Sigmoid colon (tissue), 4 donors: ENCODE measurements at regions not wholly inside any gene's neighbourhood (a gene's known extent, or its start where the extent isn't known, plus 50 kb on each side); places are given as distances from the start of the nearest gene placed in this dataset.

Experiments
- EP300 ChIP-seq, 4 donors: sonication (generic); formaldehyde crosslinking; IDR thresholded peaks; one replicate each; pipeline ENCODE4 v1.6.1; 2017; ENCODE audit warnings: antibody characterized with exemption in 4 of 4
- POLR2AphosphoS5 ChIP-seq, 4 donors: sonication (generic); formaldehyde crosslinking; IDR thresholded peaks; one replicate each; pipeline ENCODE4 v1.6.1; 2017; ENCODE audit warnings: antibody characterized with exemption in 4 of 4
- TF ChIP-seq, protein P1 (sequence below), 4 experiments: fragments of 450-650 bp in 3 of 4; fragments of 200-600 bp in 1 of 4; IDR thresholded peaks; one replicate each; pipeline ENCODE4 v1.5.1; 2016 to 2019; ENCODE audit warnings: antibody characterized with exemption in 4 of 4, mild to moderate bottlenecking in 3 of 4, moderate library complexity in 2 of 4

DNA sequence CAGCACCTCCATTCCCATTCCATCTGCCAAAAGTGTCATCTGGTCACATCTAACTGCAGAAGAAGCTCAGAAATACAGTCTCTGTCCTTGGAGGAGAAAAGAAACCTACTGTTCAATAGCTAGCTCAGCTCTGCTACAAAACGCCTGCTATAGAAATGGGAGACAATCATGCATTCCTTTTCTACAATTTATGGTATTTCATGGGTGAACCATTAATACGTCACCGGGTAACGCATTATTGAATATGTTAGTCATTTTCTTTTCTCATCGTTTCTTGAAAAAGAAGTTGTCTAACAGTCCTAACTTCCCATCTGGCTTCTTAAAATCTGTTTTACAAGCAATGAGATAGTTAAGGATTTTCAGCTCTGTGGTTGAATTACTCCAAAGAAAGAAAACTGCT is 496.7 kb upstream of the RBFOX1 start:
- TF ChIP-seq, protein P1, sequence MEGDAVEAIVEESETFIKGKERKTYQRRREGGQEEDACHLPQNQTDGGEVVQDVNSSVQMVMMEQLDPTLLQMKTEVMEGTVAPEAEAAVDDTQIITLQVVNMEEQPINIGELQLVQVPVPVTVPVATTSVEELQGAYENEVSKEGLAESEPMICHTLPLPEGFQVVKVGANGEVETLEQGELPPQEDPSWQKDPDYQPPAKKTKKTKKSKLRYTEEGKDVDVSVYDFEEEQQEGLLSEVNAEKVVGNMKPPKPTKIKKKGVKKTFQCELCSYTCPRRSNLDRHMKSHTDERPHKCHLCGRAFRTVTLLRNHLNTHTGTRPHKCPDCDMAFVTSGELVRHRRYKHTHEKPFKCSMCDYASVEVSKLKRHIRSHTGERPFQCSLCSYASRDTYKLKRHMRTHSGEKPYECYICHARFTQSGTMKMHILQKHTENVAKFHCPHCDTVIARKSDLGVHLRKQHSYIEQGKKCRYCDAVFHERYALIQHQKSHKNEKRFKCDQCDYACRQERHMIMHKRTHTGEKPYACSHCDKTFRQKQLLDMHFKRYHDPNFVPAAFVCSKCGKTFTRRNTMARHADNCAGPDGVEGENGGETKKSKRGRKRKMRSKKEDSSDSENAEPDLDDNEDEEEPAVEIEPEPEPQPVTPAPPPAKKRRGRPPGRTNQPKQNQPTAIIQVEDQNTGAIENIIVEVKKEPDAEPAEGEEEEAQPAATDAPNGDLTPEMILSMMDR (IDR thresholded peaks at IDR 0.05): no peak
- TF ChIP-seq EP300 (IDR thresholded peaks at IDR 0.05): no peak
- TF ChIP-seq POLR2AphosphoS5 (IDR thresholded peaks at IDR 0.05): no peak
